ENCODE measurements at regions not wholly inside any gene's neighbourhood (a gene's known extent, or its start where the extent isn't known, plus 50 kb on each side); places are given as distances from the start of the nearest gene placed in this dataset.

GRCh38 chr2:5409898-5410381 lies 282.2 kb upstream of the SOX11 start:
- Histone ChIP-seq H3K27ac (ENCODE audit: low read length) (no peak overlapping the region), H3K9ac (ENCODE audit: low read length) (no peak overlapping the region), H3K4me1 (ENCODE audit: low read length) (no peaks in the 10 kb centered on the region), H3K27me3 (ENCODE audit: low read depth, low read length) (no peaks in the 10 kb centered on the region), H3K4me2 (ENCODE audit: low read length) (no peak overlapping the region), H3K4me3 (ENCODE audit: low read length) (no peak overlapping the region), H3K36me3 (replicated peaks; ENCODE audit: low read depth, low read length) (no peaks in the 10 kb centered on the region), H2AFZ (ENCODE audit: low read depth, low read length) (no peak overlapping the region), H3K79me2 (ENCODE audit: low read length) (no peaks in the 10 kb centered on the region), H3K9me3 (ENCODE audit: insufficient read depth, low read length) (no peaks in the 10 kb centered on the region), H4K20me1 (ENCODE audit: insufficient read depth, low read length) (no peaks in the 10 kb centered on the region)
- TF ChIP-seq EZH2phosphoT487 (IDR thresholded peaks at IDR 0.05; ENCODE audit: low read depth) (no peak), CTCF (IDR thresholded peaks at IDR 0.05; ENCODE audit: low read depth, low read length) (no peak)

GRCh38 chr2:5410991-5411700 lies 281.0 kb upstream of the SOX11 start:
- TF ChIP-seq CTCF (IDR thresholded peaks at IDR 0.05; ENCODE audit: low read depth, low read length) (no peak), EZH2phosphoT487 (IDR thresholded peaks at IDR 0.05; ENCODE audit: low read depth) (no peak)
- Histone ChIP-seq H3K27ac (ENCODE audit: low read length) (no peak overlapping the region), H3K4me3 (ENCODE audit: low read length) (no peak overlapping the region), H2AFZ (ENCODE audit: low read depth, low read length) (no peak overlapping the region), H3K4me2 (ENCODE audit: low read length) (no peak overlapping the region), H4K20me1 (ENCODE audit: insufficient read depth, low read length) (no peaks in the 10 kb centered on the region), H3K9me3 (ENCODE audit: insufficient read depth, low read length) (no peaks in the 10 kb centered on the region), H3K36me3 (replicated peaks; ENCODE audit: low read depth, low read length) (no peaks in the 10 kb centered on the region), H3K9ac (ENCODE audit: low read length) (no peak overlapping the region), H3K27me3 (ENCODE audit: low read depth, low read length) (no peaks in the 10 kb centered on the region), H3K4me1 (ENCODE audit: low read length) (no peaks in the 10 kb centered on the region), H3K79me2 (ENCODE audit: low read length) (no peaks in the 10 kb centered on the region)

GRCh38 chr2:5412001-5412400 lies 280.2 kb upstream of the SOX11 start:
- Histone ChIP-seq H4K20me1 (ENCODE audit: insufficient read depth, low read length) (no peaks in the 10 kb centered on the region), H3K36me3 (replicated peaks; ENCODE audit: low read depth, low read length) (no peaks in the 10 kb centered on the region), H3K4me2 (ENCODE audit: low read length) (no peak overlapping the region), H3K27ac (ENCODE audit: low read length) (no peak overlapping the region), H3K79me2 (ENCODE audit: low read length) (no peaks in the 10 kb centered on the region), H3K27me3 (ENCODE audit: low read depth, low read length) (no peaks in the 10 kb centered on the region), H2AFZ (ENCODE audit: low read depth, low read length) (no peak overlapping the region), H3K4me1 (ENCODE audit: low read length) (no peaks in the 10 kb centered on the region), H3K9ac (ENCODE audit: low read length) (no peak overlapping the region), H3K4me3 (ENCODE audit: low read length) (no peak overlapping the region), H3K9me3 (ENCODE audit: insufficient read depth, low read length) (no peaks in the 10 kb centered on the region)
- no peak for TF ChIP-seq EZH2phosphoT487 (IDR thresholded peaks at IDR 0.05; ENCODE audit: low read depth)
- TF ChIP-seq CTCF (IDR thresholded peaks at IDR 0.05; ENCODE audit: low read depth, low read length) = no peak

GRCh38 chr2:5433855-5434254 lies 258.3 kb upstream of the SOX11 start:
- H4K20me1 ChIP-seq (ENCODE audit: insufficient read depth, low read length) = no peaks in the 10 kb centered on the region
- no peak overlapping the region for H2AFZ ChIP-seq (ENCODE audit: low read depth, low read length)
- no peaks in the 10 kb centered on the region for H3K4me1 ChIP-seq (ENCODE audit: low read length)
- no peaks in the 10 kb centered on the region for H3K79me2 ChIP-seq (ENCODE audit: low read length)
- no peak overlapping the region for H3K4me3 ChIP-seq (ENCODE audit: low read length)
- no peaks in the 10 kb centered on the region for H3K9me3 ChIP-seq (ENCODE audit: insufficient read depth, low read length)
- H3K27ac ChIP-seq (ENCODE audit: low read length) = no peak overlapping the region
- TF ChIP-seq EZH2phosphoT487 (IDR thresholded peaks at IDR 0.05; ENCODE audit: low read depth) = no peak
- no peak for TF ChIP-seq CTCF (IDR thresholded peaks at IDR 0.05; ENCODE audit: low read depth, low read length)
- H3K9ac ChIP-seq (ENCODE audit: low read length) = no peak overlapping the region
- no peaks in the 10 kb centered on the region for H3K27me3 ChIP-seq (ENCODE audit: low read depth, low read length)
- no peak overlapping the region for H3K4me2 ChIP-seq (ENCODE audit: low read length)
- H3K36me3 ChIP-seq (replicated peaks; ENCODE audit: low read depth, low read length) = no peaks in the 10 kb centered on the region

All from OCI-LY3 (cell line).